Suprapubic skin (tissue), 4 donors: ENCODE measurements at regions not wholly inside any gene's neighbourhood (a gene's known extent, or its start where the extent isn't known, plus 50 kb on each side); places are given as distances from the start of the nearest gene placed in this dataset.

ENCODE experiments used
- DNase-seq, 2 donors: peaks; one replicate each; pipeline ENCODE4 v3.0.0-alpha.2; 2019; ENCODE audit warnings: low spot score in 2 of 2
- H3K27ac ChIP-seq: fragments of 200-600 bp; sonication (generic); one replicate; pipeline ENCODE4 v1.5.1; 2019
- H3K27me3 ChIP-seq: fragments of 200-600 bp; sonication (generic); one replicate; pipeline ENCODE4 v1.5.1; 2019
- H3K36me3 ChIP-seq: fragments of 200-600 bp; sonication (generic); one replicate; pipeline ENCODE4 v1.5.1; 2019
- H3K4me1 ChIP-seq: fragments of 200-600 bp; sonication (generic); one replicate; pipeline ENCODE4 v1.5.1; 2019
- H3K4me3 ChIP-seq: fragments of 200-600 bp; sonication (generic); one replicate; pipeline ENCODE4 v1.5.1; 2019; ENCODE audit warnings: mild to moderate bottlenecking
- H3K9me3 ChIP-seq: fragments of 200-600 bp; sonication (generic); one replicate; pipeline ENCODE4 v1.5.1; 2019
- EP300 ChIP-seq: sonication (generic); formaldehyde crosslinking; IDR thresholded peaks from one replicate; pipeline ENCODE4 v1.6.1; 2017; ENCODE audit warnings: antibody characterized with exemption
- POLR2A ChIP-seq, 2 donors: fragments of 450-650 bp; IDR thresholded peaks; one replicate each; pipeline ENCODE4 v1.6.1; 2017; ENCODE audit warnings: antibody characterized with exemption in 2 of 2, mild to moderate bottlenecking in 2 of 2, moderate library complexity in 2 of 2
- POLR2AphosphoS5 ChIP-seq, 3 donors: sonication (generic); formaldehyde crosslinking; IDR thresholded peaks; one replicate each; pipeline ENCODE4 v1.6.1; 2017; ENCODE audit warnings: antibody characterized with exemption in 3 of 3
- WGBS: methylation state at CpG from one replicate; pipeline ENCODE4 v1.1.5; 2018; 5-methylcytosine and 5-hydroxymethylcytosine counted together
- TF ChIP-seq, protein P1 (sequence below), 2 donors: fragments of 200-600 bp in 1 of 2; fragments of 450-650 bp in 1 of 2; sonication (generic) in 1 of 2; IDR thresholded peaks; one replicate each; pipeline ENCODE4 v1.5.1; 2016 to 2019; ENCODE audit warnings: antibody characterized with exemption in 2 of 2, mild to moderate bottlenecking in 1 of 2, moderate library complexity in 1 of 2

DNA sequence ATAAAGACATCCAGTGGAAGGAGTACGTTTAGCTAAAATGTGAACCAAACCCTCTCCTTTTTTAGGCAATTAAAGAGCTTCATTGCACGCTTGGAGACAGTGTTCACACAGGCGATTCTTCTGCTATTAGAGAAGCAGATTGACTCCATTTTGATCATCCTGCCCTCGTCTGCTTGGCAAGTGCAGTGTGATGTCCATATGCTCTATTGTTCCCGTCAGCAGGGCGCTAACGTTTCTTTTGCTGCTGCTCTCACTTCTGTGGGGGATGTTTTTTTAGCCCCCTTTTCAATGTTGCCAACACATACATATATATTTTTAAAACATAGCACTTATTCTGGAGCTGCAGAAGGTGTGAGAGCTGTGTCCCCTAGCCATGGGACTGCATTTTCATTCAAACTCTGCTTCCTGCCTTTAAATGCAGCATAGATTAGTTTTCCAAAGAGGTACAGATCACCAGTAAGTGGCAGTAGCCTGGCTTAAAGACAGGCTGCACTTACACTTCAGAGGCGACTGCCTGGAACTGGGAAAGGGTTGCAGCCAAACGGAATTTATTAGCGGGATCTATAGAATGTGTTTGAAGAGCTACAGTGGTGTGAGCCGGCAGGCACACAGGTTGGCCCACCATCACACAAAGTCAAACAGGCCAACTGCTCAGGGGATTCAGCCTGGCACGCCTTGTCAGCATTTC is 292.6 kb upstream of the DPH6 start:
- no peaks in the 10 kb centered on the region for H3K9me3 ChIP-seq
- no peak for DNase-seq
- no peak overlapping the region for H3K27ac ChIP-seq
- no peak for TF ChIP-seq POLR2A (IDR thresholded peaks at IDR 0.05)
- no peak for TF ChIP-seq POLR2AphosphoS5 (IDR thresholded peaks at IDR 0.05)
- TF ChIP-seq EP300 = no peak
- TF ChIP-seq, protein P1, sequence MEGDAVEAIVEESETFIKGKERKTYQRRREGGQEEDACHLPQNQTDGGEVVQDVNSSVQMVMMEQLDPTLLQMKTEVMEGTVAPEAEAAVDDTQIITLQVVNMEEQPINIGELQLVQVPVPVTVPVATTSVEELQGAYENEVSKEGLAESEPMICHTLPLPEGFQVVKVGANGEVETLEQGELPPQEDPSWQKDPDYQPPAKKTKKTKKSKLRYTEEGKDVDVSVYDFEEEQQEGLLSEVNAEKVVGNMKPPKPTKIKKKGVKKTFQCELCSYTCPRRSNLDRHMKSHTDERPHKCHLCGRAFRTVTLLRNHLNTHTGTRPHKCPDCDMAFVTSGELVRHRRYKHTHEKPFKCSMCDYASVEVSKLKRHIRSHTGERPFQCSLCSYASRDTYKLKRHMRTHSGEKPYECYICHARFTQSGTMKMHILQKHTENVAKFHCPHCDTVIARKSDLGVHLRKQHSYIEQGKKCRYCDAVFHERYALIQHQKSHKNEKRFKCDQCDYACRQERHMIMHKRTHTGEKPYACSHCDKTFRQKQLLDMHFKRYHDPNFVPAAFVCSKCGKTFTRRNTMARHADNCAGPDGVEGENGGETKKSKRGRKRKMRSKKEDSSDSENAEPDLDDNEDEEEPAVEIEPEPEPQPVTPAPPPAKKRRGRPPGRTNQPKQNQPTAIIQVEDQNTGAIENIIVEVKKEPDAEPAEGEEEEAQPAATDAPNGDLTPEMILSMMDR (IDR thresholded peaks at IDR 0.05) = no peak
- H3K4me3 ChIP-seq = no peak overlapping the region
- H3K4me1 ChIP-seq = no peaks in the 10 kb centered on the region
- H3K27me3 ChIP-seq = no peaks in the 10 kb centered on the region
- no peaks in the 10 kb centered on the region for H3K36me3 ChIP-seq
- WGBS = 90% methylated on average over 12 of the region's 12 CpGs

GRCh38 chr15:35842631-35843030 is 296.7 kb upstream of the DPH6 start:
- 95% methylated on average over 3 of the region's 3 CpGs for WGBS
- no peaks in the 10 kb centered on the region for H3K27me3 ChIP-seq
- H3K36me3 ChIP-seq = no peaks in the 10 kb centered on the region
- DNase-seq = no peak
- H3K4me1 ChIP-seq = no peaks in the 10 kb centered on the region
- TF ChIP-seq POLR2AphosphoS5 (IDR thresholded peaks at IDR 0.05) (no peak), POLR2A (IDR thresholded peaks at IDR 0.05) (no peak), EP300 (no peak)
- TF ChIP-seq, protein P1 (IDR thresholded peaks at IDR 0.05) = no peak
- no peak overlapping the region for H3K4me3 ChIP-seq
- H3K27ac ChIP-seq = no peak overlapping the region
- H3K9me3 ChIP-seq = no peaks in the 10 kb centered on the region

DNA sequence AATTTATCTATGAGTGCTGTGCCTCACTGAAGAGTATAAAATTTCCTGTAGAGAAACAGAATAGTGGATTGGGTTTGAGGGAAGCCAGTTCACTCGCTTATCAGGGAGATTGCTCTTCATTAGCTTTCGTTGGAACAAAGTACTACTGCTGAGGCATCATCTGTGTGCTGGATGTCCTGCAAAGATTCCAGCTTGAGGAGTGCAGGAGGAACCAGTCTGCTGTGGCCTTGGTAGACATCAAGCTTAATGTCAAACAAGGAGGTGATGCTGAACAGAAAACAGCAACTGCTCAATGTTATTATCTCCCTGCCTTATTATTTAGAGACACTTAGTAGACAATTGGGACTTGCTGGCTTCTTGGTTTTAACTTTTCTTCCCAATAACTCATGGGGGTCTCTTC is 297.5 kb upstream of the DPH6 start:
- WGBS = 96% methylated on average over 2 of the region's 2 CpGs
- Histone ChIP-seq H3K9me3 (no peaks in the 10 kb centered on the region), H3K36me3 (no peaks in the 10 kb centered on the region), H3K27ac (no peak overlapping the region), H3K4me1 (no peaks in the 10 kb centered on the region), H3K27me3 (no peaks in the 10 kb centered on the region), H3K4me3 (no peak overlapping the region)
- no peak for DNase-seq
- TF ChIP-seq, protein P1 (IDR thresholded peaks at IDR 0.05) = no peak

GRCh38 chr15:35850284-35850683 is 304.3 kb upstream of the DPH6 start:
- H3K36me3 ChIP-seq = no peaks in the 10 kb centered on the region
- H3K4me1 ChIP-seq = no peaks in the 10 kb centered on the region
- H3K9me3 ChIP-seq = no peaks in the 10 kb centered on the region
- no peak overlapping the region for H3K27ac ChIP-seq
- WGBS = 81% methylated on average over 2 of the region's 2 CpGs
- no peak for DNase-seq
- TF ChIP-seq EP300 (no peak), POLR2AphosphoS5 (IDR thresholded peaks at IDR 0.05) (no peak), POLR2A (IDR thresholded peaks at IDR 0.05) (no peak)
- TF ChIP-seq, protein P1 (IDR thresholded peaks at IDR 0.05) = no peak
- no peak overlapping the region for H3K4me3 ChIP-seq
- H3K27me3 ChIP-seq = no peaks in the 10 kb centered on the region

- H3K36me3 ChIP-seq = no peaks in the 10 kb centered on the region
- H3K27me3 ChIP-seq = no peaks in the 10 kb centered on the region
- DNase-seq = no peak
- no peak overlapping the region for H3K4me3 ChIP-seq
- H3K4me1 ChIP-seq = no peaks in the 10 kb centered on the region
- H3K27ac ChIP-seq = no peak overlapping the region
- 97% methylated on average over 1 of the region's 1 CpG for WGBS
- H3K9me3 ChIP-seq = no peaks in the 10 kb centered on the region
- TF ChIP-seq, protein P1 (IDR thresholded peaks at IDR 0.05) = no peak
- no peak for TF ChIP-seq EP300
- no peak for TF ChIP-seq POLR2AphosphoS5 (IDR thresholded peaks at IDR 0.05)
Measured at GRCh38 chr15:35851491-35851890, 305.5 kb upstream of the DPH6 start.
